Peyer's patch (tissue), 4 donors: ENCODE measurements at regions not wholly inside any gene's neighbourhood (a gene's known extent, or its start where the extent isn't known, plus 50 kb on each side); places are given as distances from the start of the nearest gene placed in this dataset.

Experiments used
- DNase-seq, 3 donors: peaks; one replicate each; pipeline ENCODE4 v3.0.0-alpha.2; 2017 to 2019
- H3K27ac ChIP-seq, 4 donors: fragments of 200-600 bp; sonication (generic); one replicate each; pipeline ENCODE4 v1.5.1; 2016 to 2019
- H3K27me3 ChIP-seq, 2 donors: fragments of 200-600 bp; sonication (generic); one replicate each; pipeline ENCODE4 v1.5.1; 2019
- H3K36me3 ChIP-seq, 3 donors: fragments of 200-600 bp; sonication (generic); one replicate each; pipeline ENCODE4 v1.5.1; 2016 to 2019
- H3K4me1 ChIP-seq, 4 donors: fragments of 200-600 bp; sonication (generic); one replicate each; pipeline ENCODE4 v1.5.1; 2016 to 2019
- H3K4me3 ChIP-seq, 4 donors: fragments of 200-600 bp; sonication (generic); 1 replicate in 3 of 4; 2 replicates in 1 of 4; pipeline ENCODE4 v1.5.1; 2016 to 2019; ENCODE audit warnings: mild to moderate bottlenecking in 1 of 4
- H3K9me3 ChIP-seq, 4 donors: fragments of 200-600 bp; sonication (generic); one replicate each; pipeline ENCODE4 v1.5.1; 2016 to 2019; ENCODE audit warnings: mild to moderate bottlenecking in 1 of 4
- POLR2A ChIP-seq, 2 donors: fragments of 450-650 bp; IDR thresholded peaks; one replicate each; pipeline ENCODE4 v1.5.1; 2017; ENCODE audit warnings: antibody characterized with exemption in 2 of 2, mild to moderate bottlenecking in 2 of 2, moderate library complexity in 2 of 2
- TF ChIP-seq, protein P1 (sequence below), 6 experiments: fragments of 450-650 bp in 4 of 6; fragments of 200-600 bp in 2 of 6; sonication (generic) in 1 of 6; IDR thresholded peaks; one replicate each; pipeline ENCODE4 v1.5.1; 2017 to 2019; ENCODE audit warnings: antibody characterized with exemption in 6 of 6, mild to moderate bottlenecking in 3 of 6, moderate library complexity in 1 of 6

DNA sequence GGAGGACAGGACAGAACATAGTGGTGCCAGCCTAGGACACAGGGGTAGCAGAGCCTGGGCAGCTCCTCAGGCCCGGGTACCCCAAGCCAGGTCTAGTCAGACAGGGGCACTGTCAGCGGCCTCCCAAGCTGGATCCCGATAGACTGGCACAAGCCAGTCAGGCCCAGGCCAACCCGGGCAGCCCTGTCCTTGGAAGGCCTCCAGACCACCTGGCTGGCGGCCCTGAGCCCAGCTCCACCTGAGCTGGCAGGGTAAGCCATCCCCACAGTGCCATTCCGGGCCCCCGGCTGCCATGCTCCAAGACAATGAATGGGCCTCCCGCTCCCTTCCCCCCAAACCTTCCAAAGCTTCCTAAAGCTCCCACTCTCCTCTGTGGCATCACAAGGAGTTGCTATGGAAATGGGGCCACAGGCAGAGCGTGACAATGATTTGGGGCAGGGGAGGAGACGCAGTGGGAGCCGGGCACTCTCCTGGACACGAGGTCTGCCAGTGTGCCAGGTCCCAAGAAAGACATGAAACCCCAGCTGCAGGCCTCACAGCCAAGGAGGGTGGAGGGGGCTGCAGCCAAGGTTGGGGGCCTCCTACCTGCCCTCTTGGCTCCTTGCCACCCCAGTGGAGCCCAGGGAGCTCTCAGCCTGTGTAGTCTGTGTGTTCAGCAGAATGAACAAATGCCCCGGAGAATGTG is 165.6 kb upstream of the LINGO1 start:
- Histone ChIP-seq H3K27ac (no peak overlapping the region), H3K4me3 (no peak overlapping the region), H3K36me3 (no peaks in the 10 kb centered on the region), H3K9me3 (no peaks in the 10 kb centered on the region), H3K27me3 (no peaks in the 10 kb centered on the region), H3K4me1 (no peaks in the 10 kb centered on the region)
- DNase-seq, result no peak
- TF ChIP-seq, protein P1, sequence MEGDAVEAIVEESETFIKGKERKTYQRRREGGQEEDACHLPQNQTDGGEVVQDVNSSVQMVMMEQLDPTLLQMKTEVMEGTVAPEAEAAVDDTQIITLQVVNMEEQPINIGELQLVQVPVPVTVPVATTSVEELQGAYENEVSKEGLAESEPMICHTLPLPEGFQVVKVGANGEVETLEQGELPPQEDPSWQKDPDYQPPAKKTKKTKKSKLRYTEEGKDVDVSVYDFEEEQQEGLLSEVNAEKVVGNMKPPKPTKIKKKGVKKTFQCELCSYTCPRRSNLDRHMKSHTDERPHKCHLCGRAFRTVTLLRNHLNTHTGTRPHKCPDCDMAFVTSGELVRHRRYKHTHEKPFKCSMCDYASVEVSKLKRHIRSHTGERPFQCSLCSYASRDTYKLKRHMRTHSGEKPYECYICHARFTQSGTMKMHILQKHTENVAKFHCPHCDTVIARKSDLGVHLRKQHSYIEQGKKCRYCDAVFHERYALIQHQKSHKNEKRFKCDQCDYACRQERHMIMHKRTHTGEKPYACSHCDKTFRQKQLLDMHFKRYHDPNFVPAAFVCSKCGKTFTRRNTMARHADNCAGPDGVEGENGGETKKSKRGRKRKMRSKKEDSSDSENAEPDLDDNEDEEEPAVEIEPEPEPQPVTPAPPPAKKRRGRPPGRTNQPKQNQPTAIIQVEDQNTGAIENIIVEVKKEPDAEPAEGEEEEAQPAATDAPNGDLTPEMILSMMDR (IDR thresholded peaks at IDR 0.05), result no peak
- TF ChIP-seq POLR2A (IDR thresholded peaks at IDR 0.05), result no peak

DNA sequence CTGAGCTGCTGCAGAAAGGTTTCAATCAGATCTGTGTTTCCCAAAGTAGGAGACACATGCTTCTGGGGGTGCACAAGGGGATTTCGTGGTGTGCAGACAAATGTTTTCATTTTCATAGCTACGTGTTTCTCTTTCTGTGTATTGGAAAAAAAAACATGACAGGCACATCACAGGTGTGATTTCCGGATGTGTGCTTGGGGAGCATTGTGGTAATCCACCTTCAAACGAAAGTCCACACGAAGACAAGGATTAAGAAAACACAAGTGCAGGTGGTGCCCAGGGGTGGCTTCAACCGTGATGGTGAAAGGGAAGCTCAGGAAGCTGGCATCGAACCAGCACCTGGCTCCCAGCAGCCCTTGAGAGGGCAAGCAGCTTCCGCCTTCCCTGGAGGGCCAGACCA is 164.6 kb upstream of the LINGO1 start:
- Histone ChIP-seq H3K27ac (no peak overlapping the region), H3K4me3 (no peak overlapping the region), H3K9me3 (no peaks in the 10 kb centered on the region), H3K27me3 (no peaks in the 10 kb centered on the region), H3K4me1 (no peaks in the 10 kb centered on the region), H3K36me3 (no peaks in the 10 kb centered on the region)
- TF ChIP-seq, protein P1 (IDR thresholded peaks at IDR 0.05), result no peak
- TF ChIP-seq POLR2A (IDR thresholded peaks at IDR 0.05), result no peak
- DNase-seq, result no peak

- no peak overlapping the region for H3K4me3 ChIP-seq
- no peak overlapping the region for H3K27ac ChIP-seq
- TF ChIP-seq POLR2A (IDR thresholded peaks at IDR 0.05), result no peak
- TF ChIP-seq, protein P1 (IDR thresholded peaks at IDR 0.05), result no peak
- H3K27me3 ChIP-seq, result no peaks in the 10 kb centered on the region
- no peaks in the 10 kb centered on the region for H3K36me3 ChIP-seq
- DNase-seq, result no peak
- H3K9me3 ChIP-seq, result no peaks in the 10 kb centered on the region
- H3K4me1 ChIP-seq, result no peaks in the 10 kb centered on the region
Observed at GRCh38 chr15:77796046-77796729, 163.5 kb upstream of the LINGO1 start.

GRCh38 chr15:77795446-77795845 is 162.7 kb upstream of the LINGO1 start:
- Histone ChIP-seq H3K4me1 (no peaks in the 10 kb centered on the region), H3K36me3 (no peaks in the 10 kb centered on the region), H3K9me3 (no peaks in the 10 kb centered on the region), H3K27ac (no peak overlapping the region), H3K27me3 (no peaks in the 10 kb centered on the region), H3K4me3 (no peak overlapping the region)
- no peak for DNase-seq
- TF ChIP-seq POLR2A (IDR thresholded peaks at IDR 0.05), result no peak
- TF ChIP-seq, protein P1 (IDR thresholded peaks at IDR 0.05), result no peak

DNA sequence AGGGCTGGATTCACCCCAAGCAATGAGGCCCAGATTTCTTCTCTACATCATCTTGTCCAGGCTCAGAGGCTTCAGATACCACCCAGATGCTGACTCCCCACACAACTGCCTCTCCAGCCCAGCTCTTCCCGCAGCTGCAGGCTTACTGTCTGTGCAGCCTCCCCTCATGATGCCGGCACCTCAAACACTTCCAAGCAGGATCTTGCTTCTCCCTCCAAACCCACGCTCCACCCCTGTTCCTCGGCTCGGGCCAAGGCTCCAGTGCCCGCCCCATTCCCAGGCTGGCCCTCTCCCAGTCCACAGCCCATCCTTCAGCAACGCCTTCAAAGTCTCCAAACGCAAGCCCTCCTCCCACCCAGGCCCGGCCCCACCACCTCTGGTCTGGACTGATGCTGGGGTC is 159.2 kb upstream of the LINGO1 start:
- no peaks in the 10 kb centered on the region for H3K27me3 ChIP-seq
- no peak for DNase-seq
- H3K9me3 ChIP-seq, result no peaks in the 10 kb centered on the region
- no peak overlapping the region for H3K27ac ChIP-seq
- no peak for TF ChIP-seq POLR2A (IDR thresholded peaks at IDR 0.05)
- TF ChIP-seq, protein P1 (IDR thresholded peaks at IDR 0.05), result no peak
- no peak overlapping the region for H3K4me3 ChIP-seq
- no peaks in the 10 kb centered on the region for H3K36me3 ChIP-seq
- H3K4me1 ChIP-seq, result no peaks in the 10 kb centered on the region
